K562 (cell line): ENCODE measurements at regions not wholly inside any gene's neighbourhood (a gene's known extent, or its start where the extent isn't known, plus 50 kb on each side); places are given as distances from the start of the nearest gene placed in this dataset.

Source experiments
- ATAC-seq: fragments of 200-7000 bp; cut with Tn5 transposase; 3 replicates; pipeline ENCODE4 v1.9.1; 2020; ENCODE audit warnings: moderate library complexity
- BruUV-seq: library from RNA; stranded (reverse); fragments of 400-500 nt; replicated peaks from 2 replicates; lab custom pipeline; 2021; lab: Mats Ljungman, UMichigan
- CTCF ChIA-PET: fragments of 300-600 bp; formaldehyde crosslinking; extraction: SDS; loops from one replicate; lab custom pipeline; 2021; ENCODE audit warnings: low intra/inter-chr PET ratio; lab: Yijun Ruan, JAX
- POLR2A ChIA-PET: fragments of 300-600, 350-650 bp; sonication (Branson Sonifier 250); formaldehyde crosslinking; extraction: SDS; loops from one replicate; lab custom pipeline; 2021; ENCODE audit warnings: antibody characterized with exemption, inconsistent platforms; lab: Yijun Ruan, JAX
- DNase-seq, 4 experiments: peaks; one replicate each; pipeline versions ENCODE4 v3.0.0 to v3.0.0-alpha.2; 2011 to 2018; ENCODE audit warnings: low spot score in 3 of 4, mixed read lengths in 3 of 4; ENCODE audit errors: extremely low read depth in 1 of 4
- FAIRE-seq: peaks from 2 replicates; lab custom pipeline; 2011; peaks lifted over from hg19 to GRCh38; lab: Jason Lieb, UNC
- H2AFZ ChIP-seq: 2 replicates; pipeline ENCODE4 v1.6.0; 2011; ENCODE audit warnings: low read depth, low read length, control low read depth, inconsistent platforms
- H3K27ac ChIP-seq: fragments of 200-600 bp; 3 replicates; pipeline ENCODE4 v1.8.0; 2011; ENCODE audit warnings: low read depth, mild to moderate bottlenecking, control low read depth, inconsistent platforms, low read length, moderate library complexity, mixed read lengths; ENCODE audit errors: extremely low read depth
- H3K27me3 ChIP-seq, 2 experiments: fragments of 300-600 bp in 1 of 2; 2 replicates in 1 of 2; 3 replicates in 1 of 2; pipeline versions ENCODE4 v1.6.0 to v1.8.0; 2011; ENCODE audit warnings: inconsistent platforms in 2 of 2, low read length in 2 of 2, mild to moderate bottlenecking in 1 of 2, mixed read lengths in 1 of 2, moderate library complexity in 1 of 2; ENCODE audit not compliant: control insufficient read depth in 2 of 2, insufficient read depth in 2 of 2
- H3K36me3 ChIP-seq: fragments of 300-600 bp; 3 replicates; pipeline ENCODE4 v1.8.0; 2011; ENCODE audit warnings: mild to moderate bottlenecking, low read length, inconsistent platforms; ENCODE audit not compliant: control insufficient read depth, insufficient read depth
- H3K4me1 ChIP-seq, 2 experiments: fragments of 200-600 bp in 1 of 2; replicated peaks in 1 of 2; 2 replicates in 1 of 2; 3 replicates in 1 of 2; pipeline versions ENCODE4 v1.5.1 to v1.8.0; 2011; ENCODE audit warnings: inconsistent platforms in 2 of 2, low read length in 2 of 2, mild to moderate bottlenecking in 1 of 2, mixed read lengths in 1 of 2, moderate library complexity in 1 of 2; ENCODE audit not compliant: control insufficient read depth in 2 of 2, insufficient read depth in 2 of 2
- H3K4me2 ChIP-seq: 2 replicates; pipeline ENCODE4 v1.6.1; 2011; ENCODE audit warnings: low read length, control low read depth, inconsistent platforms, mixed read lengths; ENCODE audit not compliant: insufficient read depth
- H3K4me3 ChIP-seq: fragments of 200-600 bp; sonication (generic), shearing (Covaris generic); 2 replicates; pipeline ENCODE4 v1.5.1; 2016; ENCODE audit warnings: control low read depth, inconsistent platforms
- H3K79me2 ChIP-seq: fragments of 200-600 bp; 3 replicates; pipeline ENCODE4 v1.8.0; 2011; ENCODE audit warnings: low read length, inconsistent platforms; ENCODE audit not compliant: control insufficient read depth, insufficient read depth
- H3K9ac ChIP-seq, 2 experiments: 2 replicates each; pipeline versions ENCODE4 v1.6.0 to v1.6.1; 2011; ENCODE audit warnings: low read depth in 2 of 2, low read length in 2 of 2, control low read depth in 1 of 2, inconsistent platforms in 1 of 2, mild to moderate bottlenecking in 1 of 2, mixed read lengths in 1 of 2; ENCODE audit not compliant: insufficient read depth in 1 of 2
- H3K9me1 ChIP-seq: one replicate; pipeline ENCODE4 v1.6.0; 2011; ENCODE audit warnings: inconsistent platforms, mild to moderate bottlenecking, low read length, moderate library complexity; ENCODE audit not compliant: control insufficient read depth, insufficient read depth
- H3K9me3 ChIP-seq: replicated peaks from 2 replicates; pipeline ENCODE4 v1.5.1; 2011; ENCODE audit warnings: low read depth, low read length, inconsistent platforms; ENCODE audit not compliant: control insufficient read depth, insufficient read depth
- H4K20me1 ChIP-seq: replicated peaks from 2 replicates; pipeline ENCODE4 v1.6.1; 2011; ENCODE audit warnings: low read length, inconsistent platforms, mixed read lengths; ENCODE audit not compliant: control insufficient read depth, insufficient read depth
- ATF1 ChIP-seq, 2 experiments: fragments of 450-650 bp in 1 of 2; IDR thresholded peaks; 2 replicates each; pipeline ENCODE4 v1.6.1; 2016; ENCODE audit warnings: missing compliant biosample characterization in 1 of 2, missing genetic modification characterization in 1 of 2
- CHD1 ChIP-seq: fragments of 200-600 bp; sonication (generic); IDR thresholded peaks from one replicate; pipeline ENCODE4 v1.6.1; 2012; ENCODE audit warnings: mild to moderate bottlenecking, moderate library complexity, low read length, inconsistent platforms
- GABPA ChIP-seq: fragments of 200-800 bp; sonication (Bioruptor generic); conservative IDR thresholded peaks from 2 replicates; pipeline ENCODE4 v1.6.1; 2016; ENCODE audit warnings: low read depth, missing genetic modification characterization, missing compliant biosample characterization
- HNRNPK ChIP-seq: fragments of 200-400 bp; formaldehyde crosslinking; IDR thresholded peaks from one replicate; pipeline ENCODE4 v1.6.1; 2018; ENCODE audit warnings: mild to moderate bottlenecking, low read depth, low read length; ENCODE audit not compliant: poor library complexity, severe bottlenecking
- NFE2L1 ChIP-seq: fragments of 450-650 bp; IDR thresholded peaks from 2 replicates; pipeline ENCODE4 v1.6.1; 2016; ENCODE audit warnings: missing genetic modification characterization, low read depth, mild to moderate bottlenecking, missing compliant biosample characterization, moderate library complexity, borderline replicate concordance
- NFIX ChIP-seq: fragments of 250-450 bp; sonication (Bioruptor Pico); IDR thresholded peaks from 2 replicates; pipeline ENCODE4 v1.4.0; 2020; ENCODE audit warnings: low read depth, mild to moderate bottlenecking, moderate library complexity
- PHTF2 ChIP-seq: fragments of 250-450 bp; sonication (Bioruptor Pico); IDR thresholded peaks from 2 replicates; pipeline ENCODE4 v1.5.0; 2021; ENCODE audit warnings: mild to moderate bottlenecking
- ZC3H11A ChIP-seq: IDR thresholded peaks from 2 replicates; pipeline ENCODE4 v1.6.1; 2012; ENCODE audit warnings: low read depth, low read length, improper control_type of control experiment
- ZNF24 ChIP-seq: fragments of 450-650 bp; IDR thresholded peaks from 2 replicates; pipeline ENCODE4 v1.6.1; 2016
- ZNF436 ChIP-seq: fragments of 250-450, 450-650 bp; sonication (Bioruptor Pico); formaldehyde crosslinking; IDR thresholded peaks from 2 replicates; pipeline ENCODE4 v1.7.0; 2020; ENCODE audit warnings: mild to moderate bottlenecking
- WGBS: fragments of 100-300 bp; shearing (Covaris generic); methylation state at CpG from one replicate; pipeline ENCODE4 v1.1.6; 2016; ENCODE audit warnings: low coverage, mixed read lengths; ENCODE audit not compliant: insufficient coverage; ENCODE audit errors: missing lambda C conversion rate; 5-methylcytosine and 5-hydroxymethylcytosine counted together
- in situ Hi-C: fragments of 300-500 bp; cut with MboI; formaldehyde crosslinking; loops from 4 replicates; pipeline ENCODE4 v1.15.0; 2018; ENCODE audit warnings: inconsistent platforms, mixed read lengths
- intact Hi-C: fragments of 100-400 bp; cut with micrococcal nuclease; formaldehyde crosslinking; loops from 2 replicates; pipeline ENCODE4 v1.14.2; 2022

GRCh38 chr7:152911922-152912321 is 152.4 kb downstream of the ACTR3B start:
- BruUV-seq, result no TSS peak
- Histone ChIP-seq H4K20me1 (no peaks in the 10 kb centered on the region; the same call in 1 of the 2 replicates), H2AFZ (no peak overlapping the region), H3K27me3 (peaks cover 17 to 42% of the 10 kb centered on the region in 2 experiments; a peak in 4 of 5 replicates), H3K9ac (no peak overlapping the region), H3K4me1 (0 out of 5 replicates have a peak, but pooled peaks cover 0 to 3% of the 10 kb centered on the region in 2 experiments), H3K36me3 (no peaks in the 10 kb centered on the region), H3K27ac (no peak overlapping the region), H3K79me2 (no peaks in the 10 kb centered on the region), H3K4me3 (no peak overlapping the region), H3K9me1 (no peaks in the 10 kb centered on the region), H3K9me3 (no peaks in the 10 kb centered on the region; the same call in 1 of the 2 replicates), H3K4me2 (no peak overlapping the region)
- intact Hi-C loops (no loop called here), in situ Hi-C loops (no loop called here)
- ATAC-seq (peak; percentile 35; the same call in 2 of the 3 replicates), DNase-seq (no peak), FAIRE-seq (no peak)
- ChIA-PET POLR2A (interaction anchor here (0.6 kb wide), 1 partner anchor 398 kb away, joined by 3 read pairs; no protein-coding TSS in a partner anchor), CTCF (no interaction called here)
- TF ChIP-seq NFIX (CRISPR knock-in tag), result no peak
- TF ChIP-seq ATF1 (CRISPR knock-in tag; IDR thresholded peaks at IDR 0.05), result no peak
- no peak for TF ChIP-seq ATF1 (tag; IDR thresholded peaks at IDR 0.05)
- TF ChIP-seq CHD1, result no peak
- no peak for TF ChIP-seq NFE2L1 (tag)
- no peak for TF ChIP-seq ZNF436 (CRISPR knock-in tag)
- no peak for TF ChIP-seq ZNF24
- TF ChIP-seq PHTF2 (CRISPR knock-in tag), result no peak
- no peak for TF ChIP-seq ZC3H11A
- TF ChIP-seq GABPA (tag), result no peak
- no peak for TF ChIP-seq HNRNPK
- WGBS, result 23% methylated on average over 11 of the region's 11 CpGs
